IPS-18a (cell line): ENCODE measurements at regions not wholly inside any gene's neighbourhood (a gene's known extent, or its start where the extent isn't known, plus 50 kb on each side); places are given as distances from the start of the nearest gene placed in this dataset.

Experiments
- H3K27ac ChIP-seq: one replicate; pipeline ENCODE4 v1.5.1; 2013; ENCODE audit warnings: low read length
- H3K27me3 ChIP-seq: one replicate; pipeline ENCODE4 v1.6.1; 2013; ENCODE audit warnings: mild to moderate bottlenecking, low read length; ENCODE audit not compliant: control insufficient read depth, insufficient read depth
- H3K36me3 ChIP-seq: one replicate; pipeline ENCODE4 v1.6.1; 2013; ENCODE audit warnings: low read depth, low read length; ENCODE audit not compliant: control insufficient read depth
- H3K4me1 ChIP-seq: one replicate; pipeline ENCODE4 v1.6.1; 2013; ENCODE audit warnings: low read depth, low read length; ENCODE audit not compliant: control insufficient read depth
- H3K4me3 ChIP-seq: one replicate; pipeline ENCODE4 v1.5.1; 2013; ENCODE audit warnings: low read length
- H3K9ac ChIP-seq: one replicate; pipeline ENCODE4 v1.6.1; 2013; ENCODE audit warnings: mild to moderate bottlenecking, low read length, moderate library complexity
- H3K9me3 ChIP-seq: one replicate; pipeline ENCODE4 v1.6.1; 2013; ENCODE audit warnings: low read depth, low read length; ENCODE audit not compliant: control insufficient read depth

DNA sequence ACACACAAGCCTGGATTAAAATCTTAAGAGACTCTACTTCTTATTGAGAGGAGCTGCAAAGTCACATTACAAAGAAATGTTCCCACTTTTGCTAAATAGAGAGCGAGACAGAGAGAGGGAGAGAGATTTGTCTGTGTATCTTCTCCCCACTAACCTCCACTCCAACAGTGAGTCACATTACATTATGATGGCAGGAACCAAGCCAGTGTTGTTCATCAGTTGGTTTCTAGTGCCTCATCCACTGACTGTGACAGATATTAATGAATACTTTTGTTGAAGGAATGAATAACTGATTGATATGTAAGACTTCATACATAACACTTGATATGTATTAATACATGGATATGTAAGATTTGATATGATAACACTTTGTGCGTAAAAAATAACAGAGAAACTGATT lies 258.2 kb upstream of the SORCS1 start:
- H3K4me1 ChIP-seq, result no peaks in the 10 kb centered on the region
- no peak overlapping the region for H3K9ac ChIP-seq
- H3K36me3 ChIP-seq, result no peaks in the 10 kb centered on the region
- H3K4me3 ChIP-seq, result no peak overlapping the region
- no peaks in the 10 kb centered on the region for H3K27me3 ChIP-seq
- H3K9me3 ChIP-seq, result no peaks in the 10 kb centered on the region
- no peak overlapping the region for H3K27ac ChIP-seq

GRCh38 chr10:107420196-107420595 lies 255.7 kb upstream of the SORCS1 start:
- Histone ChIP-seq H3K9ac (no peak overlapping the region), H3K36me3 (no peaks in the 10 kb centered on the region), H3K4me1 (no peaks in the 10 kb centered on the region), H3K9me3 (no peaks in the 10 kb centered on the region), H3K27ac (no peak overlapping the region), H3K27me3 (no peaks in the 10 kb centered on the region), H3K4me3 (no peak overlapping the region)

DNA sequence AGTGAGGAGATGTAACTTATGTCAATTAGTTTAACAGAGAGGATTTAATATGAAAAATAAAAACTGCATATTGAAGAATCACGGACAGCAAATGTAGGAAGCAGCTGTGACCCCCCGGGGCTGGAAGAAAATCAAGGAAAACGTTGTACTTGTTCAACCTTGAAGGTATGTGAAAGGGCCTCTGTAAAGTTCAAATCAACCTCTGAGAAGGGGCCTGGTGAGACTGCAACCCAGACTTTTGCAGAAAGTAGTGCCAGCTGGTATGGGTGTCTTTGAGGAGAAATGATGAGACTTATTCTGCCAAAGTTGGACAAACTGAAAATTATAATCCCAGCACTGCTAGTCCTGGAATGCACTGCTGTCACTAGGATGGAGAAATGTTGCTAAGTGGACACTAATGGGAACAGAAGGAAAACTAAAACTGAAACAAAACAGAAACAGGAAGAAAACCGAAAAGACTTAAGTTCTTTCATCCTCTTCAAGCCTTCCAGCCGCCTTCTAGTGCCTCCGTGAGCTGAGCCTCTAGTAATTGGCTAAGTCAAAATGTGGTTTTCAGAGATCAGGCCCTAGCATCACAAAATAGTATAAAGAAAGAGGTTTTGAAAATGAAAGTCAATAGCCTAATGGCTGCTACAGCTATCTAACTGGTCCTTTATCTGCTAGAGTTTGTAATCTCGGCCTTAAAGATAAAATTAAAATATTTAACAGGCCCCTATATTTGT lies 253.7 kb upstream of the SORCS1 start:
- no peaks in the 10 kb centered on the region for H3K4me1 ChIP-seq
- no peaks in the 10 kb centered on the region for H3K36me3 ChIP-seq
- H3K9ac ChIP-seq, result no peak overlapping the region
- H3K4me3 ChIP-seq, result no peak overlapping the region
- H3K27me3 ChIP-seq, result no peaks in the 10 kb centered on the region
- no peak overlapping the region for H3K27ac ChIP-seq
- H3K9me3 ChIP-seq, result no peaks in the 10 kb centered on the region

DNA sequence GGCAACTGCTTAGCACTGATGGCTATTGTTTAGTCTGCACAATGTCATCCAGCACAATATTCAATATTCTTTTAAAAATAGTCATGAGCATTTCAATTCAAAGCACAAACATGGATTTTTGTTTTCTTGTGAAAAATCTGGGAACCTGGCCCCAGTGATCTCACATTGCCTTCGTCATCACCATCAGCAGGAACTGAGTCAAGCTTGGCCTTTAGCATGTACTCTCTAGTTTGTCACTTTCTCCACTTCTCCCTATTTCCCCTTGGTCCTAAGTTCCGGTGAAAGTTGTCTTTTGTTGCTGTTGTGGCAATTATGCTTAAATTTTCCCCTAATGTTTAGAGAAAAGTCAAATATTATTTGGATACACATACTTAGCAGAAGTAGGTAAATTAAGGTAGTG lies 252.9 kb upstream of the SORCS1 start:
- Histone ChIP-seq H3K27me3 (no peaks in the 10 kb centered on the region), H3K9ac (no peak overlapping the region), H3K36me3 (no peaks in the 10 kb centered on the region), H3K9me3 (no peaks in the 10 kb centered on the region), H3K4me3 (no peak overlapping the region), H3K4me1 (no peaks in the 10 kb centered on the region), H3K27ac (no peak overlapping the region)

DNA sequence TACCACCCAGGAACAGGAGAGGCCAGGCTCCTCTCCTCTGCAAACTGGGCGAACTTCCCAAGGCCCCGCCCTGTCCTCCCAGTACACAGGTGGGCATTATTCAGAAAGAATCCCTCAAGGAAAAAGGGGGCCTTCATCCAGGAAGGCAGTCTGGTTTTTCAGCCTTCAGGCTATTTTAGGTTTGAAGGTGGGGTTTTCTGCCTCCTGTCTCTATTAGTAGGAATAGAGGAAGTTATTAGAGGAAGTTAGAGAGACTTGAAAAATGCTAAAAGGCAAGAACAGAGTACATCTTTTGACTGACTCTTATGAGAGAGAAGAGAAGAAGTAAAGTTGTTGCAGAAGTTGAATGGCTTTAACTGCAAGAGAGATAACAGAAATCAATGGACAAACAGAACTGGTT lies 250.9 kb upstream of the SORCS1 start:
- Histone ChIP-seq H3K36me3 (no peaks in the 10 kb centered on the region), H3K27me3 (no peaks in the 10 kb centered on the region), H3K27ac (no peak overlapping the region), H3K4me1 (no peaks in the 10 kb centered on the region), H3K9me3 (no peaks in the 10 kb centered on the region), H3K9ac (no peak overlapping the region), H3K4me3 (no peak overlapping the region)

- H3K4me1 ChIP-seq, result no peaks in the 10 kb centered on the region
Measured at GRCh38 chr10:107413971-107414370, 249.5 kb upstream of the SORCS1 start.

DNA sequence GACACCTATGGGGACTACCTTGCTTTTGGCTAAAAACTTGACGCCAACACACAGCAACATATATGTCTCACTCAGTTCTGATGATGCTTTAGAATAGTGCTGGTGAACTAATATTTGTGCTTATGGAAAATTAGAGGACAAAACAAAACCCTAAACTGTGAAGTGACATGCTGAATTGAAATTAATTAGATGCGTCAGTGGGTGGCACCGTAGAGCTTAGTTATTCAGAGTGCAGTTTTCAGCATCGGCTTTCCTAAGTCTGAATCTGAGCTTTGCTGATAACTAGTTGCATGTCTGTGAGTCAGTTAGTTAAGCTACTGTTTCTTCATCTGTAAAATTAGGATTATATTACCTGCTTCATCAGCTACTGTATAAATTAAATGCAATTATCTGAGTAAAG lies 245.0 kb upstream of the SORCS1 start:
- no peaks in the 10 kb centered on the region for H3K9me3 ChIP-seq
- no peak overlapping the region for H3K9ac ChIP-seq
- H3K27ac ChIP-seq, result no peak overlapping the region
- H3K4me1 ChIP-seq, result peaks cover 4% of the 10 kb centered on the region
- H3K4me3 ChIP-seq, result no peak overlapping the region
- H3K36me3 ChIP-seq, result no peaks in the 10 kb centered on the region
- H3K27me3 ChIP-seq, result no peaks in the 10 kb centered on the region

More at GRCh38 chr10:107413971-107414370, 249.5 kb upstream of the SORCS1 start:
- Histone ChIP-seq H3K9me3 (no peaks in the 10 kb centered on the region), H3K4me3 (no peak overlapping the region), H3K27me3 (no peaks in the 10 kb centered on the region), H3K36me3 (no peaks in the 10 kb centered on the region), H3K9ac (no peak overlapping the region), H3K27ac (no peak overlapping the region)

DNA sequence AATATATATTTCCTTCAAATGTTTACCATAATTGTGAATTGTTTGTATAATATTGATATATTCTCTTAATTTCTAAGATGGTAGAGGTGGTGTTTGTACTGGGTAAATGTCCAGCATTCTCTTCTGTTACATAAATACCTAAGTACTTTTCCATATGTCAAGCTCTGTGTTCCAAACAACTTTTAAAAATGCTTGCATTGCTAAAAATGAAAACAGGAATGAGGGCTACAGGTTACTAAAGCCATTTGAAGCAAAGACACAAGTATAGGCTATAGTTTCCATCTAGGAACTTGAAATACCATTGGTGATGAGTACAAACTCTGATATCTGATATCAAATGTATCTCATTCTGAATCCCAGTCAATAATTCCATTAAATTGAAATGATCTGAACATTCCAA lies 233.6 kb upstream of the SORCS1 start:
- H3K4me3 ChIP-seq, result no peak overlapping the region
- no peaks in the 10 kb centered on the region for H3K27me3 ChIP-seq
- H3K4me1 ChIP-seq, result no peaks in the 10 kb centered on the region
- no peak overlapping the region for H3K9ac ChIP-seq
- H3K36me3 ChIP-seq, result no peaks in the 10 kb centered on the region
- H3K27ac ChIP-seq, result no peak overlapping the region
- no peaks in the 10 kb centered on the region for H3K9me3 ChIP-seq

- Histone ChIP-seq H3K9me3 (no peaks in the 10 kb centered on the region), H3K9ac (no peak overlapping the region), H3K4me1 (peaks cover 11% of the 10 kb centered on the region), H3K36me3 (no peaks in the 10 kb centered on the region), H3K4me3 (no peak overlapping the region), H3K27ac (no peak overlapping the region), H3K27me3 (peaks cover 12% of the 10 kb centered on the region)
Measured at GRCh38 chr10:107391901-107392300, 227.4 kb upstream of the SORCS1 start.

- Histone ChIP-seq H3K9me3 (no peaks in the 10 kb centered on the region), H3K9ac (no peak overlapping the region), H3K4me1 (peaks cover 11% of the 10 kb centered on the region), H3K27ac (no peak overlapping the region), H3K36me3 (no peaks in the 10 kb centered on the region), H3K27me3 (peaks cover 12% of the 10 kb centered on the region), H3K4me3 (no peak overlapping the region)
Measured at GRCh38 chr10:107390563-107390962, 226.1 kb upstream of the SORCS1 start.

- Histone ChIP-seq H3K4me3 (no peak overlapping the region), H3K27me3 (peaks cover 3% of the 10 kb centered on the region), H3K36me3 (no peaks in the 10 kb centered on the region), H3K4me1 (no peaks in the 10 kb centered on the region), H3K9me3 (no peaks in the 10 kb centered on the region), H3K9ac (no peak overlapping the region), H3K27ac (no peak overlapping the region)
Measured at GRCh38 chr10:107383357-107383756, 218.9 kb upstream of the SORCS1 start.

GRCh38 chr10:107379601-107380000 lies 215.1 kb upstream of the SORCS1 start:
- no peaks in the 10 kb centered on the region for H3K9me3 ChIP-seq
- no peaks in the 10 kb centered on the region for H3K4me1 ChIP-seq
- H3K27ac ChIP-seq, result no peak overlapping the region
- no peak overlapping the region for H3K4me3 ChIP-seq
- no peaks in the 10 kb centered on the region for H3K27me3 ChIP-seq
- H3K36me3 ChIP-seq, result no peaks in the 10 kb centered on the region
- H3K9ac ChIP-seq, result no peak overlapping the region
